GM19239 (cell line): ENCODE measurements at regions not wholly inside any gene's neighbourhood (a gene's known extent, or its start where the extent isn't known, plus 50 kb on each side); places are given as distances from the start of the nearest gene placed in this dataset.

Experiments
- DNase-seq: peaks from one replicate; pipeline ENCODE4 v3.0.0; 2011; ENCODE audit warnings: low spot score; ENCODE audit not compliant: insufficient read length
- FAIRE-seq: peaks from 2 replicates; lab custom pipeline; 2011; peaks lifted over from hg19 to GRCh38; lab: Jason Lieb, UNC

GRCh38 chr2:221210686-221211085 is 361.4 kb downstream of the EPHA4 start:
- FAIRE-seq (no peak), DNase-seq (no peak)

- DNase-seq (no peak), FAIRE-seq (no peak)
Observed at GRCh38 chr2:221211653-221212052, 360.5 kb downstream of the EPHA4 start.

- DNase-seq (no peak), FAIRE-seq (no peak)
Observed at GRCh38 chr2:221212105-221212504, 360.0 kb downstream of the EPHA4 start.

DNA sequence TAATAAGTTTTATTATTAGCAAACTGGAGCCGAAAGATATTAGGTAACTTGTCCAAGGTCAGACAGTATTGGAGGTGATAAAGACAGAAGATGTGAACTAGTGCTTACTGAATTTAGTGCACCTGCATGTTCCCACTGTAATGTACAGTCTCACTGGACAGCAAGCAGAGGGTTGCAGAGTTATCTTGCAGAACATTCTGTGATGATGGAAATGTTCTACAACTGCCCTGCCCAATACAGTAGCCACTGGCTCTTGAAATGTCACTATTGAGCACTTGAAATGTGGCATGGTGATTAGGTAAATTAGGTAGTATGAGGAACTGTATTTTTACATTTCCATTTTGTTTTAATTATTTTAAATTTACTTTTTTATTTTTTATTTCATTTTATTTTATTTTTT is 356.6 kb downstream of the EPHA4 start:
- FAIRE-seq (no peak), DNase-seq (no peak)

DNA sequence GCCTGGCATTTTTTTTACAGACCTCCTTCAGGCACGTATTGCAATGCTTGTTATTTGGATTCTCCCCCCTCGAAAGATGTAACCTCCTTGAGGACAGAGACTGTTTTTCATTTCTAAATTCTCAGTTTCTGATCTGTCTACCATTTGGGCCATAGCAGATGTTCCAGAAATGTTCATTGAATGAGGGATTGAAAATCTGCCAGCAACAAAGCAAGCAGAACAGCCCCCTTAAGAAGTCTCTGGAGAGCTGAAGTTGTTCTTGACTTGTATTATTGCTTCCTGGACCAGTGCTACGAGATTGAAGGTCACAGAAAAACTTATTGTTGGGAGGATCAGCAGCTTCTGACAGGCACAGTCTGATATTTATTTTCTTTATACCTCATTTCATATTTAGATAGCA is 355.5 kb downstream of the EPHA4 start:
- no peak for FAIRE-seq
- DNase-seq: no peak

GRCh38 chr2:221225752-221226151 is 346.4 kb downstream of the EPHA4 start:
- DNase-seq (no peak), FAIRE-seq (no peak)

- FAIRE-seq (no peak), DNase-seq (no peak)
Observed at GRCh38 chr2:221228214-221228769, 343.8 kb downstream of the EPHA4 start.

- DNase-seq: no peak
Observed at GRCh38 chr2:221229099-221229498, 343.0 kb downstream of the EPHA4 start.

GRCh38 chr2:221231511-221231910 is 340.6 kb downstream of the EPHA4 start:
- FAIRE-seq: no peak
- DNase-seq: no peak

More at GRCh38 chr2:221229099-221229498, 343.0 kb downstream of the EPHA4 start:
- no peak for FAIRE-seq

GRCh38 chr2:221235941-221236340 is 336.2 kb downstream of the EPHA4 start:
- DNase-seq: no peak
- FAIRE-seq: no peak

DNA sequence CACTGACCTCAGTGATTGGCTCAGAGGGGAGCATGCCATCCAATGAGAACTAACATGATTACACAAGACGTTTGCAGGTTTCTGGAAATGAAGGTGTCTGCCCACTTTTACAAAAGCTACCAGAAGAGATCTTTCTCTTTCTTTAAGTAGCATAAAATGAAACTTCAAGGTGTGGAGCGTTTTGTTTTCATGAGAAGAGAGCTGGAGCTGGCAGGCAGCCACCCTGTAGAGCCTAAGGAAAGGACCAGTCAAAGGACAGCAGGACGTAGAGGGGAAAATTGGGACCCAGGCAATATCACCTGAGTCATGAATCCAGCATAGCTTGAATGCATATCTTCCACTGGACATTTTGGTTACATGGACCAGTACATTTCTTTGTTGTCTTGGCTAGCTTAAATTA is 331.0 kb downstream of the EPHA4 start:
- FAIRE-seq (no peak), DNase-seq (no peak)

DNA sequence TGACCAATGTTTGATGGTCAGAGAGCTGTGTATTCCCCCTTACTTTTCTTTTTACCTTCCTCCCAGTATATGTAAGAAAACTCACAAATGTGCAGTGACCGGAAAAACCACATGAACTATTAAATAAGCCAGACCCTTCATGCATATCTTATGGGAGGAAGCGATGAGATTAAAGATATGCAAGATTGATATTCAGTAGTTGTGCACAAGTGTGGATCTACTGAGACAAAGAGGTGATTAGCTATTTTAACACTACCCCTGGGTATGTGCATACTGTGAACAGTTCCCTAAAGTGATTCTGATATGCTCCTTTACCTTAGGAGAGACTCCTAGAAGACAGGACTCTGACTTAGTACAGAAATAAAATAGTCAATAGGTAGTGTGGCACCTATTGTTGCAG is 328.3 kb downstream of the EPHA4 start:
- DNase-seq (no peak), FAIRE-seq (no peak)

- no peak for FAIRE-seq
- DNase-seq: no peak
Observed at GRCh38 chr2:221245045-221245444, 327.1 kb downstream of the EPHA4 start.

GRCh38 chr2:221245772-221246171 is 326.3 kb downstream of the EPHA4 start:
- FAIRE-seq (no peak), DNase-seq (no peak)

GRCh38 chr2:221254299-221254698 is 317.8 kb downstream of the EPHA4 start:
- no peak for DNase-seq

GRCh38 chr2:221255862-221256261 is 316.2 kb downstream of the EPHA4 start:
- FAIRE-seq (no peak), DNase-seq (no peak)

More at GRCh38 chr2:221254299-221254698, 317.8 kb downstream of the EPHA4 start:
- no peak for FAIRE-seq

DNA sequence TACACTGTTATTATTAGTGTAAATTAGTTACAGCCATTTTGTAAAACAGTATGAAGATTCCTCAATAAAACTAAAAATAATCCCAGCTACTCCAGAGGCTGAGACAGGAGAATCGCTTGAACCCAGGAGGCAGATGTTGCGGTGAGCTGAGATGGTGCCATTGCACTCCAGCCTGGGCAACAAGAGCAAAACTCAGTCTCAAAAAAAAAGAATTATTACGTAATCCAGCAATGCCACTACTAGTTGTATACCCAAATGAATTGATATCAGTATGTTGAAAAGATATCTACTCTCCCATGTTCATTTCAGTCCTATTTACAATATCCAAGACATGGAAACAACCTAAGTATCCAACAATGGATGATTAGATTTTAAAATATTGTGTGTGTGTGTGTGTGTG is 313.6 kb downstream of the EPHA4 start:
- FAIRE-seq (no peak), DNase-seq (no peak)

DNA sequence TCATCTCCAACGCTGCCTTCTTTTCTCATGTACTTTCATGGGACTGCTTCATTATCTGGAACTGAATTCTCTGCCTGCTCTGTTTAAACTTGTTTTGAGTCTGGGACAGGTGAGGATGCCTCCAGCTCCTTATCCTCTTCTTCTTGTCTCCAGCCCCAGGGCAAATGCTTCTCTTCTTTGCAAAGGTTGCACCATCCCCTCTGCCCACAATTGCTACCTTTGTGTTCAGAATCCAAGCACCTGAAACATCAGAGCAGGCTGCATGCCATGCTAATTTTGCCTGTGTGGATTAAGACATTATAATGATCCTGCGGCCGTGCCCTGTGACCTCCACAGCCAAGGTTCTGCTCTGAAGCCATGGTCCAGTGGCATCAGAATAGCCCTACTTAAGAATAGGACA is 309.5 kb downstream of the EPHA4 start:
- no peak for DNase-seq
- FAIRE-seq: no peak

- FAIRE-seq: no peak
- no peak for DNase-seq
Observed at GRCh38 chr2:221263573-221263972, 308.5 kb downstream of the EPHA4 start.

DNA sequence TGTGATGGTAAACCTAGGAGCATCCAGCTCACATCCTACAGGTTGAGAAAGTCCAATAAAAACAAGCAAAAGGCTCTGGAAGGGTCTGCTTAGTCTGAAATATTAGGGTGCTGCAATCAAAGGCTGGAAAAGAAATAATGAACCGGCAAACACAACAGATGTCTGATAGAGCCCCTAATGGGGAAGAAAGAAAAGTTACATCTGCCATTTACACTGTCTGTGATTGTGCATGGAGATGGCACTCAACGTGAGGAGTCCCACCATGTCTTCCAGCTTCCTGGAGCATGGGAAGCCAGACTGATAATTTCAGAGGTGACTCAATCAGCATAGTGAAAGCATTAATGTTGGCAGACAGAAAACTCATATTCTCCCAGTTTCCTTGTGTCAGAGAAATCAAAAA is 307.8 kb downstream of the EPHA4 start:
- FAIRE-seq (no peak), DNase-seq (no peak)

DNA sequence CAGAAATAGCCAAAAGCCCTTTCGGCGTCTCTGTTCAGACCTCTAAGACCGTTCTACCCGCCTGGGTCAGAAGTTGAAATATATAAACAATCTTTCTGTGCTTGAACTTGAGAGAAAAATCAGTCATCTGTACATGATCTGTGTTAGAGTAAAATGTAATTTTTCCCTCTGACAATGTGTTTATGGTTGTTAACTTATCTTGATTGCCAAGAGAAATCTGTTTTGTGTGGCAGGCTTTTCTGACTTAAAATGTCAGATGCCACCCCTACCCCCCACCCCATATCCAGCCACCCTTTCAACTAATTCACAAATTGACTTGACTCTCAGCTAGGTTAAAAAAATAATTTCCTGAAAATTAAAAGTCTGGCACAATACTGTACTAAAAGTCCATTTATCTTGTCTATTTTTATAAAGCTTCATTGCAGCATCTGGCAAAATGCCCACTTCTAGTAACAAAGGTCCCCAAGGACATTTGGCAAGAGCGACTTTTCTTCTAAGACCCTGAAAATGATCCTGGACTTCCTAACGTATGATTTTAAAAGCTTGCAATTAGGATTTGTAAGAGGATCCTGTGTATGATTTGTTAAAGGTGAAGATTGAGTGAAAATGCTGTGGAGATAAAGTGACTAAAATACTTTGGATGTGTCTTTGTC is 304.2 kb downstream of the EPHA4 start:
- FAIRE-seq (no peak), DNase-seq (no peak)

DNA sequence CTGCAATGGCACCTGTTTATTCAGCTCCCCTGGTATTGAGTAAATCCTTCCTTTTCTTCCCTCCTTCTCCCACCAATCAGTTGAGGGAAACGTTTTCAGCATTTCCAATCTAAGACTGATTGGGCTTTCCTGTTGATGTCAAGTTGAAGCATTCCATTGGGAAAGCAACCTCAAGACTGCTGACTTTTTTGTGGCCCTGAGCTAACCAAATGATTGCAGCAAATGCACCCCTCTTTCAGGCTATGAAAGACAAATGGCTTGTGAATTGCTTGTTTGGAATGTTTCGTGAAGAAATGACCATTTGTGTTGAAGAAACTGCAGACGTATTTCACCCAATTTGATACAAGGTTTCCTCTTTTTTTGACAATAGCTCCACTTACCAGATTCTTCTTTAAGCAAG is 303.5 kb downstream of the EPHA4 start:
- DNase-seq (no peak), FAIRE-seq (no peak)
